ENCODE measurements at regions not wholly inside any gene's neighbourhood (a gene's known extent, or its start where the extent isn't known, plus 50 kb on each side); places are given as distances from the start of the nearest gene placed in this dataset.
"Not testable (repeated sequence)": the region's sequence is repeated elsewhere in the genome, so short reads cannot be mapped to it uniquely, and the experiment has no call there.

GRCh38 chr10:78420946-78421735 is 387.5 kb downstream of the RPS24 start:
- no peak for ATAC-seq
- Histone ChIP-seq H3K27ac (no peak overlapping the region), H3K36me3 (no peaks in the 10 kb centered on the region), H3K4me3 (no peak overlapping the region), H3K27me3 (no peaks in the 10 kb centered on the region), H3K9me3 (peaks cover 0 to 13% of the 10 kb centered on the region in 2 donors), H3K4me1 (no peaks in the 10 kb centered on the region)
- TF ChIP-seq CTCF (IDR thresholded peaks at IDR 0.05): no peak
- DNase-seq: peak in 1 of 4 donors; percentile 43
- intact Hi-C loops (cut with DNase I): no loop called here

DNA sequence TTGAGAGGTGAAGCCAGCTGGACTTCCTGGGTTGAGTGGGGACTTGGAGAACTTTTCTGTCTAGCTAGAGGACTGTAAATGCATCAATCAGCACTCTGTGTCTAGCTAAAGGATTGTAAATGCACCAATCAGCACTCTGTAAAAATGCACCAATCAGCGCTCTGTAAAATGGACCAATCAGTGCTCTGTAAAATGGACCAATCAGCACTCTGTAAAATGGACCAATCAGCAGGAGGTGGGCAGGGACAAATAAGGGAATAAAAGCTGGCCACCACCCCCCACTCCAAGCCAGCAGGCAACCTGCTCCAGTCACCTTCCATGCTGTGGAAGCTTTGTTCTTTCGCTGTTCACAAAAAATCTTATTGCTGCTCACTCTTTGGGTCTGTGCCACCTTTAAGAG is 390.4 kb downstream of the RPS24 start:
- ATAC-seq; H3K27me3 ChIP-seq; H3K36me3 ChIP-seq; H3K27ac ChIP-seq; DNase-seq; intact Hi-C loops (cut with DNase I); H3K4me1 ChIP-seq; H3K4me3 ChIP-seq: not testable (repeated sequence)
- peaks cover 0 to 13% of the 10 kb centered on the region in 2 donors for H3K9me3 ChIP-seq

- no peak overlapping the region for H3K27ac ChIP-seq
- no peak for TF ChIP-seq CTCF (IDR thresholded peaks at IDR 0.05)
- DNase-seq (no peak), ATAC-seq (no peak)
- no peak overlapping the region for H3K4me3 ChIP-seq
- H3K27me3 ChIP-seq: no peaks in the 10 kb centered on the region
- no peaks in the 10 kb centered on the region for H3K4me1 ChIP-seq
- H3K36me3 ChIP-seq: no peaks in the 10 kb centered on the region
- H3K9me3 ChIP-seq: peaks cover 0 to 13% of the 10 kb centered on the region in 2 donors
- intact Hi-C loops (cut with DNase I): no loop called here
These were observed 391.1 kb downstream of the RPS24 start for GRCh38 chr10:78424723-78425122.

DNA sequence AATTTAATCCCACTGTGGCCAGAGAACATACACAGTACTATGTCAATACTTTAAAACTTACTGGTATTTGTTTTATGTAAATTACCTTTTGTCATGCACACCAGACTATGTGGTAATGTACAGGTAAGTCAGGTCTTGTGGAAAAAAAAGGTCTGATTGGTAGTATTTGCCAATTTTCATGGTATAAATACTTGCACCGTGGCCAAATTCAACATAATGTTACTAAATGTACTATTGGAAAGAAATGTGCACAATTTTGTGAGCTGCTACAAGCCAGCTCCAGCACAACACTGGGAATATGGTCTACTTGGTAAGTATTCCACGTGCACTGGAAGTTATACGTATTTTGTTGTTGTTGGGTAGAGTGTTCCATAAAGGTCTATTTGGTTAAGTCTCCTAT is 392.5 kb downstream of the RPS24 start:
- Histone ChIP-seq H3K27me3 (no peaks in the 10 kb centered on the region), H3K4me3 (no peak overlapping the region), H3K4me1 (no peaks in the 10 kb centered on the region), H3K27ac (no peak overlapping the region), H3K9me3 (peaks cover 0 to 13% of the 10 kb centered on the region in 2 donors), H3K36me3 (no peaks in the 10 kb centered on the region)
- no peak for ATAC-seq
- intact Hi-C loops (cut with DNase I): no loop called here
- no peak for DNase-seq
- no peak for TF ChIP-seq CTCF (IDR thresholded peaks at IDR 0.05)

DNA sequence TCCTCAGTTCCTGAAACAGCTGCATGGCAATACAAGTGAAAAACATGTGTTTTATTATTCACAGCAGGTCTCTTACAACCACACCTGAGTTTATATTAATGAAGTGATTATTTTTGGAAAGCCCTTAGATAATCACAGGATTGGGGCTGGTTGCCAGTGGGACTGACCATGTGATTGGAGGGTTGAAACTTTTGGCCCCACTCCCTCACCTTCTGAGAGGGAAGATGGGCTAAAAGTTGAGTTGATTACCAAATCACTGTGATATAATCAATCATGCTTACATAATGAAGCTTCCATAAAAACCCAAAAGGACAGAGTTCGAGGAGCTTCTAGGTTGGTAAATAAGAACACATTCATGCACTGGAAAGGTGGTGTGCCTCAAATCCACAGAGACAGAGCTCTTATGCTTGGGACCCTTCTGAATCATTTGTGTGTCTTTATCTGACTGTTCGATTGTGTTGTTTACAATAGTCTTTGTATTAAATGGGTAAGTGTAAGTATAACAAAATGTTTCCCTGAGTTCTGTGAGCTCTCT is 393.9 kb downstream of the RPS24 start:
- Histone ChIP-seq H3K27me3 (no peaks in the 10 kb centered on the region), H3K9me3 (peaks cover 0 to 13% of the 10 kb centered on the region in 2 donors), H3K4me1 (no peaks in the 10 kb centered on the region), H3K4me3 (no peak overlapping the region), H3K27ac (no peak overlapping the region), H3K36me3 (no peaks in the 10 kb centered on the region)
- no peak for TF ChIP-seq CTCF (IDR thresholded peaks at IDR 0.05)
- intact Hi-C loops (cut with DNase I): no loop called here
- DNase-seq (no peak), ATAC-seq (no peak)

Measured in left lung (tissue), 4 donors.